NOMO-1 treated with dmso at 0.1 percent for 144 hours (cell line): ENCODE measurements at regions not wholly inside any gene's neighbourhood (a gene's known extent, or its start where the extent isn't known, plus 50 kb on each side); places are given as distances from the start of the nearest gene placed in this dataset.

Source experiments
- DNase-seq: peaks from one replicate; lab custom pipeline; 2025; ENCODE audit not compliant: unreplicated experiment; lab: John Stamatoyannopoulos, UW

DNA sequence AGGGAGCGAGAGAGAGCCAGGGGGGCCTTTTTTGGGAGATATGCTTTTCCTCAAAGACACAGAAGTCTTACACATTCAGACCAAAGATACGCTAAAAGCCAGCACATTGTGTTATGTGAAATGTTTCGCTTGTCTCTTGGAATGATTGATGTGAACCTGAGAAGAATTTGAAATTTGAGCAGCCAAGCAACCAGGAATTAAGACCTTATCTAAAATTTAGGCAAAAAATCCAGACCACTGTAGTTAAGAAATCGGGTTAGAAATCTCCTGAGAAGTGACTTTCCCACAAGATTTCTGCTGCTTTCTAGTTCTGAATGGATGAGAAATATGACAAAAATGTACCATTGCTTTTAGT is 223.2 kb upstream of the GMDS start:
- no peak for DNase-seq

DNA sequence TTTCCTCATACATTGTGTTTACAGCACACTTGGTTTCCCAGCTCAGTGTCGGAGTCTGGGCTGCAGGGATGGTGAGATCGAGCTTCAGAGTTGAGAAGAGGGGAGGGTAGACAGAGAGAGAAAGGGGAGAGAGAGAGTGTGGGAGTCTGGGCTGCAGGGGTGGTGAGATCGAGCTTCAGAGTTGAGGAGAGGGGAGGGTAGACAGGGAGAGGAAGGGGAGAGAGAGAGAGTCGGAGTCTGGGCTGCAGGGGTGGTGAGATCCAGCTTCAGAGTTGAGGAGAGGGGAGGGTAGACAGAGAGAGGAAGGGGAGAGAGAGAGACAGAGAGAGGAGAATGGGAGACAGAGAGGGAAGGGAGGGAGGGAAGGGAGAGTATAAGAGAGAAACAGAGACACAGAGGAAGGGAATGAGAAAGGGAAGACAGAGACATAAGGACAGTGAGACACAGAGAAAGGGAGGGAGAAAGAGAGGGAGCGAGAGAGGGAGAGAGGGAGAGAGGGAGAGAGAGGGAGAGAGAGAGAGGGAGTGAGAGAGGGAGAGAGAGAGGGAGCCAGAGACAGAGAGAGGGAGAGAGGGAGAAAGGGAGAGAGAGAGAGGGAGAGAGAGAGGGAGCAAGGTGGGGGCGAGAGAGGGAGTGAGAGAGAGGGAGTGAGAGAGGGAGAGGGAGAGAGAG is 222.7 kb upstream of the GMDS start:
- no peak for DNase-seq

DNA sequence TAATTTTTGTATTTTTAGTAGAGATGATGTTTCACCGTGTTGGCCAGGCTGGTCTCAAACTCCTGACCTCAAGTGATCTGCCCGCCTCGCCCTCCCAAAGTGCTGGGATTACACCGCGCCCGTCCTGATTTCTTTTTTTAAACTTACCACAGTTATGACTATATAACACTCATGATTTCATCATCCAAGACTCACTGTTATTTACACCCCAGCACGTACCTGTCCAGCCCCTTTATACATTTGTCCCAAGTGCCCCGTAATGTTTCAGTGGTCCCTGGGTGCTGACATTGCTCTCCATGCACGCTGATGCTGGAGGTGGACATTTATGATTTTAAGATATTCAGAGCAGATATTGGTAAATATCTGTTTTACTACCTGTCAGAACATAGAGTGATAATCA is 219.9 kb upstream of the GMDS start:
- no peak for DNase-seq

GRCh38 chr6:2464641-2465040 is 219.2 kb upstream of the GMDS start:
- no peak for DNase-seq

- no peak for DNase-seq
Measured at GRCh38 chr6:2462831-2463230, 217.4 kb upstream of the GMDS start.

DNA sequence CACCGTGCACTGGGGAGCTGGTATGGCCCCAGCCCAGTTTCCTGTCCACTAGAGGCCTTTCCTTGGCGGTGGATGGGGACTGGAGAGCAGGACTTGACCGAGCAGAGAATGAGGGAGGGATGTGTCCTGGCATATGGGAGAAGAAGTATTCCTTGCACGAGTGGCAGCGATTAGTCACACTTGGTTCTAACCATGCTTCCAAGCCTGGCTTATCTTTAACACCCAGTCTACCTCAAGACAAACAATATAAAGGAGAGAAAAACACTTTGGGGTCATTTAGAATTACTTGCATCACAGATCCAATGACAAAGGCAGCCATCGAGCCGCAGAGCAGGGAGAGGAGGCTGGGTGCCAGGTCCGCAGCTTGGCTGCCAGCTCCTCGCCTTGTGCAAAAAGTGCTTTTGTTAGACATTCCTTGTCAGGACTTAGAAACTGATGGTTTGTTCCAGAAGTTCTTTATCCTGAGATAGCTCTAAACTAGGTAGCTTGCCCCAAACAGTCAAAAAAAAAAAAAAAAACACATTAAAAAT is 214.9 kb upstream of the GMDS start:
- DNase-seq = no peak

DNA sequence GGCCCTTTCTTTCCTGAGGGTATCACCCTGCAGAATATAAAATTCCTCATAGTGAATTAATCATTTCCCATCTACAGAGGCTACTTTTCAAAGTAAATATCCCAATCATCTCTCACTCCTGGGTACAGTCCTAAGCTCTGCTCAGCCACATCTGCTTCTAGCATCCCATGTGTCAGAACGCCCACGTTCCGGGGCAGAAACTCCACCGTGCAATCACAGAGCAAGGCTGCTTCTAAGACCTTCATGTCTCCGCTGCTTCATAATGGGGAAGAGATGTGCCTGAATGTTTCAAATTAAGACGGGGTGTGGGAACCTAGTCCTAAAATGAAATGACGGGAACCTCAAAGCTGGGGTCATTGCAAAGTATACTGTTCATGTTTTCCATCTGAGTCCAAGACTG is 208.8 kb upstream of the GMDS start:
- no peak for DNase-seq

GRCh38 chr6:2450546-2450945 is 205.1 kb upstream of the GMDS start:
- DNase-seq = no peak

DNA sequence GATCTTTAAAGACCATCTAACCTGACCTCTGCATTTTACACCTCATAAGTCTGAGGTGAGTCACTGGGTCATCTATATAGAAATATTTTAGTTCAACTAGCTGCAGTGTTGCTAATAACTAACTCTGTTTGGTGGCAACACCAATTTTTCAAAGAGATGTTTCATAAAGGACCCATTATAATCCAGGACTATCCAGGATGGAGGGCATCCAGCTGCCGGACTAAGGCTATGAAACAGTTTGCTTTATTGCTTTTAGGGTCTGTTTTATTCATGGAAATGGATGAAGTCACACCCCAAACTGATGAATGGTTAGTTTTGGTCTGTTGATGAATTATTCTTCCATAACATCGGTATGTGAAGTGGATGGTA is 204.2 kb upstream of the GMDS start:
- no peak for DNase-seq

DNA sequence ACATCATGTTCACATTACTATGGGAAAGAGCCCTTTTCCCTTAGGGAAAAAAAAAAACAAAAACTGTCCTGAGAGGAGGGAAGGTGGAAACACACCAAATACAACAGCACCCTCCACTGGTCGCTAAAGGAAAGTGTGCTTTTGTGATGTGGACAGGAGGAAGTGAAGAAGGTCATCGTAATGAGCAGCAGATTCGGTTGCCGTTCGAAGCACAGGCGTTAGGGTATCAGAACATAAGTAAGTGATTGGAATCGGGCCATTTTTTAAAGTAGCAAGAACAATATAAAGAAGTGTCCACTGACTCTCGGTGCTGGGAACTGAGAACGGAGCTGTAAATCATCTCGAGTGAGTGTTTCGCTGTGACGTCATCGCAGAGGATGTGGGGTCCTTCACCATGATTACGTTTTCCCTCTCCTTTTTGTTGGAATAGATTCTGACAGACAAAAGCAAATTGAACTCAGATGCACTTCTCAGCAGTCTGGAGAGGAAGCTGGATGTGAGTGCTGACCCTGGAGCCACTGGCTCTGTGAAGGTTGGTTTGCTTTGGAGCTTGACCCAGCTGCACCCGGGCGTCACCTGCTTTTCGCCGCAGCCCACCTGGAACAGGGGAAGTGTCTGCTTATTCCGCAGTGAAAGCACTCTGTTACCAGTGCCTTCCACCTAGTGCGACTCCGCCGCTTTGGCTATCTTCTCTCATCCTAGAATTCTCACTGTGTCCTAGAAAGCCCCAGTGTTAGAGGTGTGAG is 203.6 kb upstream of the GMDS start:
- peak; percentile 76 for DNase-seq

GRCh38 chr6:2447931-2448330 is 202.5 kb upstream of the GMDS start:
- DNase-seq = no peak

- no peak for DNase-seq
Measured at GRCh38 chr6:2447318-2447920, 202.0 kb upstream of the GMDS start.

- no peak for DNase-seq
Measured at GRCh38 chr6:2441601-2442475, 196.4 kb upstream of the GMDS start.

DNA sequence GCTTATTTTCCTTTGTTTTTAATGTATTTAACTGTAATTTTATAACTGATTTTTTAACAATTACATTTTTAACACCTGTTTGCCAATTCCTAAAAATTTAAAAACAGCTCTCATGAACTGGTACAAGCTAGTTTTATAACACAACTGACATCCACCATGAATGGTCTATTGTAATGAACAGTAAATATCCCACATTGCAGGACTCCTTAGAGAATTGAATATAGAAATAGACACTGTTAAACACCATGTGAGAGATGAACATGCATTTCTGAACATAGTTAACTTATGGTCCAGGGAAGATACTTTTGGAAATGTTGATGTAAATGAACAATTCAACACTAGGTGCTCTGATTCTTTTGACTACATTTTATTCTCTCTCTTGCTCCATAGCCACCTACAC is 195.1 kb upstream of the GMDS start:
- DNase-seq = no peak

GRCh38 chr6:2439632-2440031 is 194.2 kb upstream of the GMDS start:
- no peak for DNase-seq

DNA sequence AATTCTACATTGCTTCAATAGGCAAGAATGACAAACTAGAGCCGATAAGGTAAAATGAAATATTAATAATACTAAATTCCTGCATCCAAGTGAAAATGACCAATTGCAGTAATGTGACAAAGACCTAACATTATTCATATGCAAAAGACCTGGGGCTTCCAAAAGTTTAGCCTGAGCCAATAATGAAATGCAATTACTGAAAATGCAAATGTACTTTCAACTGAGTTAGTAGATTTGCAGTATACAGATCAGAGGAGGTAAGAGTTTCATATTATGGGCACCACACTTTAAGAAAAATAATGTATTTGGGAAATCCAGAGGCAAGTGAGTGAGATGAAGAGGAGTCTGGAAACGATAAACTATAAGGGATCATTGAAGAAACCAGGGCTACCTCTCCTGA is 193.7 kb upstream of the GMDS start:
- no peak for DNase-seq

DNA sequence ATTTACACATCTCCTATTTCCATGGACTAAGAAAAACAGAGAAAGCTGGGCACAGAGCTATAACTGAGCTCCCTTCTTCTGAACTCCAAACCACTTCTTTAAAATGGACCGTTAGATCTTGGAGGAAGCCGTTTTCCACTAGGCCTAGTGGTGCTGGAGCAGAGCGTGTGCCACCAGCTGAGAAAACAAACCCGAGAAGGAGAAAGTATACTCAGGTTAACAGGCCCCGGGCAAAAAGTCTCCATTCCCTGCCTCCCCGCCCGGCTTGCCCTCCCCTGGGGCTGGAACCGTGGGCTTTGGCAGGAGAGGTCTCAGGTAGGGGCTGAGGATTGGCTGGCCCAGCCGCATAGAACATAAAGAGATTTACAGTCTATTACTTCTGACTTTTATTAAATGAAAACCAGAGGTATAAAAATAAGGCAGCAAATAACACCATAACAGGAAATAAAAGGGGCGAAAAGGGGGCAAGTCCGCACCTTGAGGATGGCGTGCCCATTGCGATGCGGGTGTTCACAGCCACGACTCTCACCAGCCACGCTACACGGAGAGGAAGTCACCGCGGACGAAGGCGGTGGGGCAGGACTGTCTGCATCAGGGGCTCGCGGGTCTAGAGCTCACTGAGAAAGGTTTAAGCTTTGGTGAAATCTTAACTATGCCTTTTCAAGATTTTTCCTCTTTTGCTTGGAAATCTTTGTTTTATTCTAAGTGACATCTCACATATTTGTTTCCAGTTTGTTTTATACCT is 191.2 kb upstream of the GMDS start:
- DNase-seq = no peak

DNA sequence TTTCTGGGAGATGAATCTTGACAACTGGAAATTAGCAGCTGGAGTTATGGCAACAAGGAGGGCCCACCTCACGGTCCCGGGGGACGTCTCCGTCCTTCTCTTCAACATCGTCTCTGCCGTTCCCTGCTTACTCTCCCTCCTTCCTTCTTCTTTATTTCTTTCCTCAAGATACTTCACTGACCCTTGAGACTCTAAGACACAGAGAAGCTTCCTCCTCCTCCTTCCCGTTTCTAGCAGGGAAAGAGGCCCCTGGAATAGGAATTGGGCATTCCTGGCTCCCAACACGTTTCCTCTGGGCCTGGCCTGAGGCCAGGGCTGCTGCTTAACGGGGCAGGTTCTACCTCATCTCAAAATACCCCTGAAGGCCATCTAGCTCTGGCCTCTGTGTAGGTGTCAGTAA is 189.9 kb upstream of the GMDS start:
- no peak for DNase-seq

DNA sequence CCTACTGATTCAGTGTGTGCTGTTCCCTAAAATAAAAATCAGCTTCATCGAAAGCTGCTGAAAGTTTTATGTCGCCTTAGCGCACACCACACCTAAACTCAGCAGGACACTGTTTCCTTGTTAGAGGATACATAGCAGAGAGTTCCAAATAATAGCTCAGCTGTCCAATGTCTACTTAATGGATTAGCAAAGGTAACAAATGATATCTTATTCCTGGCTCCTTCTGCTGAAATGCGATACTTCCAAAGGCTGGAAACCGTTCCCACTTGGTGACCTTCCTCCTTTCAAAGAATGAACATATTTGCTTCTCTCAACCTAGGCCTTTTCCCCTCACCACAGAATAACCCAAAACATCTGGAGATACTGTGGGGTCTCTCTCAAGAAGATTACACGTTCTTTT is 189.5 kb upstream of the GMDS start:
- DNase-seq = no peak

DNA sequence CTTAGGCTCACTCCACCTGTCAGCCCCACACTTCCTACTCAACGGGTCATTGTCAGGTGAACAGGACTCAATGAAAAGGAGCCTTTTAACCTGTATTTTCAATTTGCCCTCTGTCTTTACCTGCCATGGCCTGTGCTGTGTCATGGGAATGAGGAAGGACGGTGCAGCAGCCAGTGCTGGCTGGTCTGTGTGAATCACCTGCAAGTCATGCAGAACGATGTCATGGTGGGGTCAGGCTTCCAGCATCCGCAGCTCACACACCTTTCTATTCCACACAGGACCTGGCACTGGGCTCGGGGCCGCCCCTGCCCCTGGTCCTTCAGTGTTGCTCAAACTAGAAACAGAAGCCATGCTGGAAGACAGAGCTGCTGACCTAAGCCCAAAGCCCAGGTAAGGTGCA is 188.7 kb upstream of the GMDS start:
- no peak for DNase-seq

DNA sequence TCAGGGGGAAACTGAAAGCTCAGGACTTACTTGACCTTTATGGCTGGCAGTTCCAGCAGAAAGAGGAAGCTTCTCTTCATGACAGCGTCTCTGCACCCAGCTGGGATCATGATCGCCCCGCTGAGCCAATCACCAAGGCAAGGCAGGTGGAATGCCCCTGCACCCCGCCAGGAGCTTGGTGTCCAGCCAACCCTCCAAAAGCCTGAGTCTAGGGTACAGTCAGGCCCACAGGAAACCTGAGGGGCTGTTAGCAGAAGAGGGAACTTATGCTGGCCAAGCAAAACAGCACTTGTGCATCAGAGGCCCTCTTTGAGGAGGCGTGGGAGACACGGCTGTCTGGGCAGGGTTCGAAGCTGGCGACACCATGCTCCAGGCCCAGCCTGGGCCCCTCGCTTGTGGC is 188.3 kb upstream of the GMDS start:
- DNase-seq = no peak
